Endothelial cell (in vitro differentiated cells): ENCODE measurements at regions not wholly inside any gene's neighbourhood (a gene's known extent, or its start where the extent isn't known, plus 50 kb on each side); places are given as distances from the start of the nearest gene placed in this dataset.

ENCODE experiments used
- DNase-seq: peaks from one replicate; pipeline ENCODE4 v3.0.0; 2021; ENCODE audit warnings: low spot score
- H3K27ac Mint-ChIP-seq: one replicate; pipeline ENCODE4 v1.8.0; 2021; ENCODE audit warnings: mixed read lengths, inconsistent platforms; ENCODE audit not compliant: unreplicated experiment
- H3K27me3 Mint-ChIP-seq: one replicate; pipeline ENCODE4 v1.8.0; 2021; ENCODE audit warnings: mild to moderate bottlenecking, moderate library complexity, mixed read lengths, inconsistent platforms; ENCODE audit not compliant: unreplicated experiment
- H3K36me3 Mint-ChIP-seq: one replicate; pipeline ENCODE4 v1.8.0; 2021; ENCODE audit warnings: mild to moderate bottlenecking, low read depth, mixed read lengths, inconsistent platforms; ENCODE audit not compliant: unreplicated experiment
- H3K4me1 Mint-ChIP-seq: one replicate; pipeline ENCODE4 v1.8.0; 2021; ENCODE audit warnings: mild to moderate bottlenecking, mixed read lengths, inconsistent platforms; ENCODE audit not compliant: unreplicated experiment
- H3K4me3 Mint-ChIP-seq: one replicate; pipeline ENCODE4 v1.8.0; 2021; ENCODE audit warnings: mild to moderate bottlenecking, mixed read lengths, inconsistent platforms; ENCODE audit not compliant: unreplicated experiment
- H3K9me3 Mint-ChIP-seq: one replicate; pipeline ENCODE4 v1.8.0; 2021; ENCODE audit warnings: mixed read lengths, inconsistent platforms; ENCODE audit not compliant: unreplicated experiment
- TF ChIP-seq, protein P1 (sequence below): fragments of 200-600 bp; sonication (generic); IDR thresholded peaks from one replicate; pipeline ENCODE4 v1.5.0; 2021; ENCODE audit warnings: antibody characterized with exemption; ENCODE audit not compliant: unreplicated experiment

DNA sequence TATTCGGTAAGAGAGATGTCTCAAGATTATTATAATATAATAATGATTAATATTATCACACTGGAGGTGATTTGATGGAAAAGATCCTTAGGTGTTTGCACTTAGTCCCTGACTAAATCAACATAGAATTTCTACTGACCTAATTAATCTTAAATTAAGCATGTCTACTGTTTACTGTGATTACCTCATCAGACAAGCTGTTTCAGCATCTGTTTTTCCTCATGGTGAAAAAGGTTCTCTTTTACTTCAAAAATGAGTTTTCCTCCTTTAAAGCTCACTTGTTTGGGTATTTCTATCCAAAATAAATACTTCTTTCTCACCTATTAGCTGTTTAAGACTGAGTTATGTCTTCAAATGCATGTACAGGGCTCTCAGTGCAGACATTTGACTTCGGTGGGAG is 407.8 kb downstream of the NKX6-1 start:
- no peaks in the 10 kb centered on the region for H3K9me3 Mint-ChIP-seq
- H3K27me3 Mint-ChIP-seq = no peaks in the 10 kb centered on the region

DNA sequence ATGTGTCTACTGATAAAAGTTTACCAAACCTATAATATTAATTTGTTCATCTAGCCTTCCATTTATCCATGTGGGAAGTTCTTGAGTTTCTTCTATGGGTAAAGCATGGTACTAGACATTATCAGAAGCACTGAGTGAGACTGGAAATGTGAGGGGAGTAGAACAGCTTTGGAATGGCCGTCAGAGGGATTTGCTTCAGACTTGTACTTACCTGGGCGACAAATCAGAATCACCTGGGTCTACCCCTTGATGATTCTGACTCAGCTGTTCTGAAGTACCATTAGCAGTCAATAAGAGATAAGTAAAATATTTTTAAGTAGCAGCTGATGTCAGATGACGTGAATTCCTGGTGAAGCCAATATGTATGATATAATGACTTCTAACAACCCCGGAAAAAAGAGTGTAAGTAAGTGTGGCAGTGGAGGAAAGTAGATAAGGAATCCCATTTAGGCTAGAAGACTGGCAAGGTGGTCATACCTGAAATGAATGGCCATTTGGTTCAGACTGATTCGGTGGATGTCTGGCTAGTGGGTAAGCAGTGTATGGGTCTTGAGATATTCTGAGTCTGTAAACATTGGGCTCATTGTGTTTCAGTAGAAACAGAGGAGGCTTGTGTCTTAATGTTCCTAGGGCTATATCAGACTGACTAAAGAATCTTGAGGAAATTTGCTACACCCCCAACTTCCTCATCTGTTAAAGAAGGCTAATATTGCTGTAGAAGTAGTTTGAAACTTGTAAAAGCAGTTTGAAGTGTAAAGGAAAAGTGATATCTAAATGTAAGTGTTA is 409.2 kb downstream of the NKX6-1 start:
- H3K4me3 Mint-ChIP-seq = no peak overlapping the region
- TF ChIP-seq, protein P1, sequence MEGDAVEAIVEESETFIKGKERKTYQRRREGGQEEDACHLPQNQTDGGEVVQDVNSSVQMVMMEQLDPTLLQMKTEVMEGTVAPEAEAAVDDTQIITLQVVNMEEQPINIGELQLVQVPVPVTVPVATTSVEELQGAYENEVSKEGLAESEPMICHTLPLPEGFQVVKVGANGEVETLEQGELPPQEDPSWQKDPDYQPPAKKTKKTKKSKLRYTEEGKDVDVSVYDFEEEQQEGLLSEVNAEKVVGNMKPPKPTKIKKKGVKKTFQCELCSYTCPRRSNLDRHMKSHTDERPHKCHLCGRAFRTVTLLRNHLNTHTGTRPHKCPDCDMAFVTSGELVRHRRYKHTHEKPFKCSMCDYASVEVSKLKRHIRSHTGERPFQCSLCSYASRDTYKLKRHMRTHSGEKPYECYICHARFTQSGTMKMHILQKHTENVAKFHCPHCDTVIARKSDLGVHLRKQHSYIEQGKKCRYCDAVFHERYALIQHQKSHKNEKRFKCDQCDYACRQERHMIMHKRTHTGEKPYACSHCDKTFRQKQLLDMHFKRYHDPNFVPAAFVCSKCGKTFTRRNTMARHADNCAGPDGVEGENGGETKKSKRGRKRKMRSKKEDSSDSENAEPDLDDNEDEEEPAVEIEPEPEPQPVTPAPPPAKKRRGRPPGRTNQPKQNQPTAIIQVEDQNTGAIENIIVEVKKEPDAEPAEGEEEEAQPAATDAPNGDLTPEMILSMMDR = no peak
- H3K27me3 Mint-ChIP-seq = no peaks in the 10 kb centered on the region
- no peak overlapping the region for H3K27ac Mint-ChIP-seq
- peaks cover 10% of the 10 kb centered on the region for H3K4me1 Mint-ChIP-seq
- no peaks in the 10 kb centered on the region for H3K9me3 Mint-ChIP-seq
- H3K36me3 Mint-ChIP-seq = no peaks in the 10 kb centered on the region
- no peak for DNase-seq

More for the DNA sequence above, 407.8 kb downstream of the NKX6-1 start:
- H3K36me3 Mint-ChIP-seq = no peaks in the 10 kb centered on the region
- peaks cover 10% of the 10 kb centered on the region for H3K4me1 Mint-ChIP-seq
- H3K27ac Mint-ChIP-seq = no peak overlapping the region
- no peak for DNase-seq
- TF ChIP-seq, protein P1 = no peak
- H3K4me3 Mint-ChIP-seq = no peak overlapping the region

DNA sequence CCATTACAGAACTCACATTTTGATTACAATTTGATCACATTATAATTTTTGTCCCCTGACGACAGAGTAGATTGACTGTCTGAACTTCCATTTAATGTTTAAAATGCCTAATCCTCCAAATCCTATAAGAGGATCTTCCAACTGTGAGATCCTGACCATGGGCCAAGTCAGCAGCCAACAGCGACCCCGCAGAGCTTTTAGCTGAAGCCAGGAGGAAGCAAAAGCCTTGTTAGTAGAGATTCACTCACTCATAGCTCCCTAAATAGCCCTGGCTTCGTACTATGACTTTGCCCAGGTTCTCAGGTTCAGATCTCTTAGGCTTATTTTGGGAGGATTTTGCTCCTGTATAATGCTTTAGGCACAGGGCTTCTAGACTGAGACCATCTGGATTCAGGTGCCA is 413.1 kb downstream of the NKX6-1 start:
- H3K9me3 Mint-ChIP-seq = no peaks in the 10 kb centered on the region
- H3K4me3 Mint-ChIP-seq = no peak overlapping the region
- H3K36me3 Mint-ChIP-seq = no peaks in the 10 kb centered on the region
- H3K27me3 Mint-ChIP-seq = no peaks in the 10 kb centered on the region
- TF ChIP-seq, protein P1 = no peak
- peaks cover 15% of the 10 kb centered on the region for H3K4me1 Mint-ChIP-seq
- DNase-seq = no peak
- H3K27ac Mint-ChIP-seq = no peak overlapping the region

DNA sequence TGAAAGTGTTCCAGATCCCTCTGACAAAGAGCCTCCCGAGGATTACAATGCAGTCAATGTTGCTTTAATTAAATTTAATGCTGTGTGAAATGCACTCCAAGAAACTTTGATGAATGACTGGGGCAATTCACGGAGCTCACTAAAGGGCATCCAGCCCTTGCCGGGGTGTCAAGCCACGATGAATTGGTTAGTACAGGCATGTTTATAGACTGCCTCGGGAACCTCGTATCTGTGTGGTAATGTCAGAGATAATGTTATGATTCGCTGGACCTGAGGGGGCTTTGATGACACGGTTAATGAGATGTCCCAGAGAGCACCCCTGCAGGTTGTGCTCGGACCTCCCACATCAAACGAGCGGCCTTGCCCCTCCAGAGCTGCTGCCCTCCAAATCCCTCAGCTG is 428.8 kb downstream of the NKX6-1 start:
- TF ChIP-seq, protein P1 = no peak
- H3K27me3 Mint-ChIP-seq = peaks cover 3% of the 10 kb centered on the region
- peaks cover 9% of the 10 kb centered on the region for H3K4me1 Mint-ChIP-seq
- no peaks in the 10 kb centered on the region for H3K36me3 Mint-ChIP-seq
- H3K27ac Mint-ChIP-seq = no peak overlapping the region
- H3K4me3 Mint-ChIP-seq = no peak overlapping the region
- H3K9me3 Mint-ChIP-seq = no peaks in the 10 kb centered on the region
- DNase-seq = no peak

DNA sequence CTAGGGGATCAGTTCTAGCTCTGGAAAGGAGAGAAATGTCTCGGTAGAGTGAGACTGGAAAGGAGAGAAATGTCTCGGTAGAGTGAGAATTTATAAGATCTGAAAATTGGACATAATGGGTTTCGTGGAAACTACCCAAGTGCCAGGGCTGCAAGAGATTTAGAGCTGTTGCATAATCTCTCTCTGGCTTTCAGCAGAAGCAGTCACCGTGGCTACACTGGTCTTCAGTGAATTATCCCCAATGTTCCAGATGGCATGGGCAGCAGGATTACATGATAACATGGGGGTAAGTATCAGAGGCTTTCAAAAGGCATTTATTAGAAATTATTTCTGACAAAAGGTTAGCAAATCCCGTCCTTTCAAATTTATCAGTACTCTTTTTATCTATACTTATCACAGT is 435.5 kb downstream of the NKX6-1 start:
- no peak for DNase-seq
- TF ChIP-seq, protein P1 = no peak
- Mint-ChIP-seq H3K4me3 (no peak overlapping the region), H3K27ac (no peak overlapping the region), H3K9me3 (no peaks in the 10 kb centered on the region), H3K4me1 (peaks cover 27% of the 10 kb centered on the region), H3K36me3 (no peaks in the 10 kb centered on the region), H3K27me3 (no peaks in the 10 kb centered on the region)
